ENCODE measurements at regions not wholly inside any gene's neighbourhood (a gene's known extent, or its start where the extent isn't known, plus 50 kb on each side); places are given as distances from the start of the nearest gene placed in this dataset.

GRCh38 chr6:164345327-164345726 is 930.8 kb downstream of the QKI start:
- TF ChIP-seq SIN3A (IDR thresholded peaks at IDR 0.05; ENCODE audit: low read depth): no peak
- TF ChIP-seq EGR1 (IDR thresholded peaks at IDR 0.05; ENCODE audit: low read depth): no peak
- no peak for TF ChIP-seq CTCF (IDR thresholded peaks at IDR 0.05 in 2 of 3, conservative IDR thresholded peaks at IDR 0.05 in 1 of 3; ENCODE audit: borderline replicate concordance in 1 of 3, insufficient read depth in 1 of 3, low read depth in 2 of 3, low read length in 2 of 3)
- no peak for TF ChIP-seq MAX (IDR thresholded peaks at IDR 0.05)
- no peak for TF ChIP-seq POLR2A (IDR thresholded peaks at IDR 0.05; ENCODE audit: borderline replicate concordance, extremely low read depth, insufficient read depth, insufficient read length)
- no peak for TF ChIP-seq YY1 (IDR thresholded peaks at IDR 0.05; ENCODE audit: extremely low read depth, insufficient replicate concordance, low read depth, low read length)
- no peak for TF ChIP-seq JUND (IDR thresholded peaks at IDR 0.05)
- TF ChIP-seq ZFX (IDR thresholded peaks at IDR 0.05): no peak
- no peak for TF ChIP-seq ZBTB33 (IDR thresholded peaks at IDR 0.05; ENCODE audit: extremely low read depth, insufficient replicate concordance, low read length)
- TF ChIP-seq SRF (IDR thresholded peaks at IDR 0.05; ENCODE audit: low read depth): no peak
- TF ChIP-seq POLR2AphosphoS5 (IDR thresholded peaks at IDR 0.05; ENCODE audit: low read depth, low read length): no peak
- no peak for TF ChIP-seq ATF3 (IDR thresholded peaks at IDR 0.05)
- no peak for TF ChIP-seq EZH2 (IDR thresholded peaks at IDR 0.05)
- TF ChIP-seq SP1 (IDR thresholded peaks at IDR 0.05; ENCODE audit: low read depth): no peak
- no peak for TF ChIP-seq TCF7L2 (IDR thresholded peaks at IDR 0.05; ENCODE audit: borderline replicate concordance, extremely low read depth, insufficient read depth, insufficient read length)
- no peak for TF ChIP-seq ELF1 (IDR thresholded peaks at IDR 0.05; ENCODE audit: borderline replicate concordance, low read depth)
- no peak for TF ChIP-seq CBX3 (IDR thresholded peaks at IDR 0.05; ENCODE audit: low read depth)
- no peak for TF ChIP-seq REST (IDR thresholded peaks at IDR 0.05; ENCODE audit: low read depth)
- no peak for TF ChIP-seq FOSL1 (IDR thresholded peaks at IDR 0.05; ENCODE audit: low read depth)
- Histone ChIP-seq H3K9me2 (ENCODE audit: insufficient read depth) (no peaks in the 10 kb centered on the region), H4K20me1 (ENCODE audit: insufficient read depth) (no peaks in the 10 kb centered on the region), H3K36me3 (ENCODE audit: control insufficient read depth in 1 of 2, insufficient read depth in 2 of 2, low read length in 2 of 2) (no peaks in the 10 kb centered on the region), H3K4me3 (replicated peaks in 1 of 2; ENCODE audit: low read depth in 1 of 2, low read length in 2 of 2) (no peak overlapping the region), H3K4me2 (ENCODE audit: low read length) (no peak overlapping the region), H3K79me2 (ENCODE audit: insufficient read depth, low read length) (no peaks in the 10 kb centered on the region), H3K27me3 (ENCODE audit: insufficient read depth, low read length) (no peaks in the 10 kb centered on the region), H2AFZ (ENCODE audit: low read depth, low read length, poor library complexity, severe bottlenecking) (no peak overlapping the region), H3K27ac (ENCODE audit: low read depth, low read length) (no peak overlapping the region), H3K9me3 (ENCODE audit: control insufficient read depth in 1 of 2, insufficient read depth in 1 of 2, low read depth in 1 of 2, low read length in 2 of 2) (no peaks in the 10 kb centered on the region; a peak in 1 of 4 replicates), H3K9ac (ENCODE audit: low read length) (no peak overlapping the region), H3K4me1 (ENCODE audit: control insufficient read depth in 1 of 2, insufficient read depth in 2 of 2, low read length in 2 of 2) (no peaks in the 10 kb centered on the region)
- RAD21 ChIA-PET (ENCODE audit: low non-redundant PET in 1 of 2, low total read pairs in 2 of 2, uncharacterized antibody in 2 of 2, unreplicated experiment in 2 of 2): no interaction called here
- no peak for DNase-seq (ENCODE audit: low read depth, low spot score)
- no TSS peak for BruUV-seq (replicated peaks)
- CTCF ChIA-PET: no interaction called here
- POLR2A ChIA-PET: no interaction called here
- ATAC-seq: no peak
- intact Hi-C loops (cut with micrococcal nuclease): no loop called here
